WTC11 (cell line): ENCODE measurements at regions not wholly inside any gene's neighbourhood (a gene's known extent, or its start where the extent isn't known, plus 50 kb on each side); places are given as distances from the start of the nearest gene placed in this dataset.

Experiments used
- ATF3 ChIP-seq: sonication (generic); formaldehyde crosslinking; conservative IDR thresholded peaks from 2 replicates; pipeline ENCODE4 v1.8.1; 2022; ENCODE audit warnings: mild to moderate bottlenecking, missing genetic modification reagents
- CBFB ChIP-seq: sonication (generic); formaldehyde crosslinking; IDR thresholded peaks from 2 replicates; pipeline ENCODE4 v1.8.1; 2022; ENCODE audit warnings: mild to moderate bottlenecking, low read depth, missing genetic modification reagents
- CREM ChIP-seq: sonication (generic); formaldehyde crosslinking; IDR thresholded peaks from 2 replicates; pipeline ENCODE4 v1.8.1; 2022; ENCODE audit warnings: mild to moderate bottlenecking, missing genetic modification reagents, moderate library complexity
- CTCF ChIP-seq: fragments of 200-600 bp; IDR thresholded peaks from 2 replicates; pipeline ENCODE4 v1.8.0; 2022; ENCODE audit warnings: antibody characterized with exemption
- FOXK1 ChIP-seq: sonication (generic); formaldehyde crosslinking; IDR thresholded peaks from 2 replicates; pipeline ENCODE4 v1.8.0; 2022; ENCODE audit warnings: mild to moderate bottlenecking, moderate library complexity, missing genetic modification reagents
- MAX ChIP-seq: sonication (generic); formaldehyde crosslinking; IDR thresholded peaks from 2 replicates; pipeline ENCODE4 v1.8.0; 2022; ENCODE audit warnings: mild to moderate bottlenecking, missing genetic modification reagents
- NFYB ChIP-seq: sonication (generic); formaldehyde crosslinking; conservative IDR thresholded peaks from 2 replicates; pipeline ENCODE4 v1.8.0; 2022; ENCODE audit warnings: low read depth, missing genetic modification reagents
- PREB ChIP-seq: sonication (generic); formaldehyde crosslinking; IDR thresholded peaks from 2 replicates; pipeline ENCODE4 v1.8.1; 2022; ENCODE audit warnings: mild to moderate bottlenecking, missing genetic modification reagents, moderate library complexity, borderline replicate concordance
- SMAD4 ChIP-seq: sonication (generic); formaldehyde crosslinking; IDR thresholded peaks from 2 replicates; pipeline ENCODE4 v1.8.0; 2022; ENCODE audit warnings: mild to moderate bottlenecking, missing genetic modification reagents
- SP1 ChIP-seq: sonication (generic); formaldehyde crosslinking; conservative IDR thresholded peaks from 2 replicates; pipeline ENCODE4 v1.8.1; 2022; ENCODE audit warnings: missing genetic modification reagents
- USF1 ChIP-seq: sonication (generic); formaldehyde crosslinking; IDR thresholded peaks from 2 replicates; pipeline ENCODE4 v1.8.0; 2022; ENCODE audit warnings: mild to moderate bottlenecking, missing genetic modification reagents
- USF2 ChIP-seq: sonication (generic); formaldehyde crosslinking; IDR thresholded peaks from 2 replicates; pipeline ENCODE4 v1.8.1; 2023; ENCODE audit warnings: mild to moderate bottlenecking, missing genetic modification reagents, moderate library complexity
- ZNF219 ChIP-seq: sonication (generic); formaldehyde crosslinking; IDR thresholded peaks from 2 replicates; pipeline ENCODE4 v1.8.0; 2023; ENCODE audit warnings: missing genetic modification reagents, mild to moderate bottlenecking, borderline replicate concordance

- TF ChIP-seq ATF3 (CRISPR knock-in tag) (no peak), NFYB (CRISPR knock-in tag) (no peak), CTCF (no peak), PREB (CRISPR knock-in tag) (no peak), CREM (CRISPR knock-in tag) (no peak), USF1 (no peak), FOXK1 (no peak), ZNF219 (CRISPR knock-in tag) (no peak), USF2 (no peak), CBFB (CRISPR knock-in tag) (no peak), MAX (no peak), SMAD4 (CRISPR knock-in tag) (no peak), SP1 (no peak)
Observed at GRCh38 chr10:78814407-78814806, 254.4 kb upstream of the ZMIZ1 start.
